CD4-positive, alpha-beta T cell treated with Interleukin-4 for 1 hour (primary cell): ENCODE measurements at regions not wholly inside any gene's neighbourhood (a gene's known extent, or its start where the extent isn't known, plus 50 kb on each side); places are given as distances from the start of the nearest gene placed in this dataset.
A peak's percentile ranks its signal among the peaks of the same experiment; 100 is the strongest.
"Not testable (repeated sequence)": the region's sequence is repeated elsewhere in the genome, so short reads cannot be mapped to it uniquely, and the experiment has no call there.

Experiments used
- DNase-seq, 2 donors: peaks; one replicate each; pipeline ENCODE4 v3.0.0-alpha.2; 2020 to 2022

- DNase-seq = not testable (repeated sequence)
Observed at GRCh38 chr4:38483628-38484027, 180.4 kb upstream of the KLF3 start.

- no peak for DNase-seq
Observed at GRCh38 chr4:38489011-38489861, 174.8 kb upstream of the KLF3 start.

GRCh38 chr4:38489924-38490639 lies 173.9 kb upstream of the KLF3 start:
- no peak for DNase-seq

GRCh38 chr4:38490753-38491446 lies 173.1 kb upstream of the KLF3 start:
- no peak for DNase-seq

- DNase-seq = no peak
Observed at GRCh38 chr4:38491854-38492478, 172.0 kb upstream of the KLF3 start.

- no peak for DNase-seq
Observed at GRCh38 chr4:38493066-38493465, 170.9 kb upstream of the KLF3 start.

- DNase-seq = no peak
Observed at GRCh38 chr4:38495446-38495845, 168.6 kb upstream of the KLF3 start.

- no peak for DNase-seq
Observed at GRCh38 chr4:38497121-38497520, 166.9 kb upstream of the KLF3 start.

GRCh38 chr4:38499101-38499500 lies 164.9 kb upstream of the KLF3 start:
- no peak for DNase-seq

- DNase-seq = no peak
Observed at GRCh38 chr4:38500433-38500832, 163.6 kb upstream of the KLF3 start.

GRCh38 chr4:38501698-38502097 lies 162.3 kb upstream of the KLF3 start:
- no peak for DNase-seq

- DNase-seq = no peak
Observed at GRCh38 chr4:38503689-38504395, 160.2 kb upstream of the KLF3 start.

GRCh38 chr4:38504396-38504715 lies 159.6 kb upstream of the KLF3 start:
- no peak for DNase-seq

- DNase-seq = peak; percentile 43 to 68
Observed at GRCh38 chr4:38509551-38509950, 154.4 kb upstream of the KLF3 start.

GRCh38 chr4:38510201-38510600 lies 153.8 kb upstream of the KLF3 start:
- DNase-seq = no peak

- DNase-seq = no peak
Observed at GRCh38 chr4:38511702-38512101, 152.3 kb upstream of the KLF3 start.

- DNase-seq = no peak
Observed at GRCh38 chr4:38512840-38513239, 151.2 kb upstream of the KLF3 start.

- no peak for DNase-seq
Observed at GRCh38 chr4:38514465-38515146, 149.4 kb upstream of the KLF3 start.

- no peak for DNase-seq
Observed at GRCh38 chr4:38516190-38516589, 147.8 kb upstream of the KLF3 start.

- no peak for DNase-seq
Observed at GRCh38 chr4:38519666-38520065, 144.3 kb upstream of the KLF3 start.

- peak in 1 of 2 donors; percentile 27 for DNase-seq
Observed at GRCh38 chr4:38523054-38523453, 140.9 kb upstream of the KLF3 start.
